OCI-LY7 (cell line): ENCODE measurements at regions not wholly inside any gene's neighbourhood (a gene's known extent, or its start where the extent isn't known, plus 50 kb on each side); places are given as distances from the start of the nearest gene placed in this dataset.

ENCODE experiments used
- BruUV-seq: library from RNA; stranded (reverse); fragments of 400-500 nt; replicated peaks from 2 replicates; lab custom pipeline; 2021; lab: Mats Ljungman, UMichigan
- CTCF ChIA-PET: fragments of 300-600 bp; sonication (Branson Sonifier 250); formaldehyde crosslinking; loops from one replicate; lab custom pipeline; 2022; ENCODE audit warnings: antibody characterized with exemption; ENCODE audit not compliant: unreplicated experiment; lab: Charles Lee
- POLR2A ChIA-PET: fragments of 300-600 bp; sonication (Branson Sonifier 250); formaldehyde crosslinking; loops from one replicate; lab custom pipeline; 2022; ENCODE audit warnings: antibody characterized with exemption; lab: Charles Lee
- DNase-seq: peaks from one replicate; pipeline ENCODE4 v3.0.0-alpha.2; 2015; ENCODE audit warnings: low spot score
- H2AFZ ChIP-seq: fragments of 200-600 bp; sonication (generic), shearing (Covaris generic); 2 replicates; pipeline ENCODE4 v1.6.1; 2014; ENCODE audit warnings: mild to moderate bottlenecking, antibody characterized with exemption, low read length, moderate library complexity
- H3K27ac ChIP-seq: fragments of 200-600 bp; sonication (generic); 2 replicates; pipeline ENCODE4 v1.5.1; 2014; ENCODE audit warnings: mixed run types, low read depth, mild to moderate bottlenecking, moderate library complexity, low read length, inconsistent platforms; ENCODE audit not compliant: poor library complexity, severe bottlenecking
- H3K36me3 ChIP-seq: fragments of 200-600 bp; sonication (generic); 2 replicates; pipeline ENCODE4 v1.6.1; 2014; ENCODE audit warnings: mild to moderate bottlenecking, antibody characterized with exemption, low read length, moderate library complexity, mixed read lengths; ENCODE audit not compliant: insufficient read depth
- H3K4me1 ChIP-seq: fragments of 200-600 bp; sonication (generic); 2 replicates; pipeline ENCODE4 v1.5.1; 2014; ENCODE audit warnings: mild to moderate bottlenecking, low read length; ENCODE audit not compliant: insufficient read depth, poor library complexity, severe bottlenecking
- H3K4me2 ChIP-seq: fragments of 200-600 bp; sonication (generic); 2 replicates; pipeline ENCODE4 v1.6.1; 2014; ENCODE audit warnings: mild to moderate bottlenecking, low read length
- H3K4me3 ChIP-seq: fragments of 200-600 bp; sonication (generic); 2 replicates; pipeline ENCODE4 v1.5.1; 2014; ENCODE audit warnings: mild to moderate bottlenecking, low read depth, low read length; ENCODE audit not compliant: poor library complexity, severe bottlenecking
- H3K79me2 ChIP-seq: fragments of 200-600 bp; sonication (generic); 2 replicates; pipeline ENCODE4 v1.6.1; 2016; ENCODE audit warnings: low read depth, mild to moderate bottlenecking, low read length, moderate library complexity, mixed read lengths; ENCODE audit not compliant: insufficient read depth
- H3K9me2 ChIP-seq: fragments of 200-600 bp; sonication (generic); 2 replicates; pipeline ENCODE4 v1.6.1; 2016; ENCODE audit warnings: mild to moderate bottlenecking, low read length, mixed read lengths; ENCODE audit not compliant: insufficient read depth
- H3K9me3 ChIP-seq: fragments of 200-600 bp; sonication (generic); 2 replicates; pipeline ENCODE4 v1.6.1; 2014; ENCODE audit warnings: mild to moderate bottlenecking, mixed run types, low read length, mixed read lengths
- H4K20me1 ChIP-seq: fragments of 200-600 bp; sonication (generic); 2 replicates; pipeline ENCODE4 v1.6.1; 2014; ENCODE audit warnings: mild to moderate bottlenecking, antibody characterized with exemption, low read length, moderate library complexity, mixed read lengths; ENCODE audit not compliant: insufficient read depth
- CTCF ChIP-seq: fragments of 200-600 bp; sonication (generic); conservative IDR thresholded peaks from 2 replicates; pipeline ENCODE4 v1.5.1; 2014; ENCODE audit warnings: mild to moderate bottlenecking, antibody characterized with exemption, low read length, moderate library complexity, mixed read lengths
- EZH2phosphoT487 ChIP-seq: fragments of 200-600 bp; sonication (generic); IDR thresholded peaks from 2 replicates; pipeline ENCODE4 v1.6.1; 2018; ENCODE audit warnings: low read depth, borderline replicate concordance, mild to moderate bottlenecking, mixed run types, antibody characterized with exemption, low read length, moderate library complexity, mixed read lengths
- intact Hi-C: fragments of 100-400 bp; cut with micrococcal nuclease; formaldehyde crosslinking; loops from one replicate; pipeline ENCODE4 v1.10.0; 2022; ENCODE audit not compliant: unreplicated experiment

- Histone ChIP-seq H3K36me3 (no peaks in the 10 kb centered on the region), H3K4me3 (no peak overlapping the region), H3K9me2 (no peaks in the 10 kb centered on the region), H4K20me1 (no peaks in the 10 kb centered on the region), H3K27ac (no peak overlapping the region), H3K4me1 (no peaks in the 10 kb centered on the region), H2AFZ (no peak overlapping the region), H3K4me2 (no peak overlapping the region), H3K79me2 (no peaks in the 10 kb centered on the region), H3K9me3 (no peaks in the 10 kb centered on the region)
- intact Hi-C loops = no loop called here
- ChIA-PET POLR2A (interaction anchor here (0.5 kb wide), 1 partner anchor 134 kb away, joined by 3 read pairs; no protein-coding TSS in a partner anchor), CTCF (no interaction called here)
- TF ChIP-seq EZH2phosphoT487 (no peak), CTCF (no peak)
- DNase-seq = no peak
- no TSS peak for BruUV-seq
These were observed 284.8 kb downstream of the BCL11A start for GRCh38 chr2:60268661-60269060.

- BruUV-seq = no TSS peak
- no peaks in the 10 kb centered on the region for H3K79me2 ChIP-seq
- no peak overlapping the region for H2AFZ ChIP-seq
- intact Hi-C loops = no loop called here
- no peak overlapping the region for H3K4me3 ChIP-seq
- H3K4me1 ChIP-seq = no peaks in the 10 kb centered on the region
- no peaks in the 10 kb centered on the region for H4K20me1 ChIP-seq
- no peak overlapping the region for H3K27ac ChIP-seq
- CTCF ChIA-PET = no interaction called here
- H3K9me3 ChIP-seq = no peaks in the 10 kb centered on the region
- no peaks in the 10 kb centered on the region for H3K9me2 ChIP-seq
- TF ChIP-seq CTCF = no peak
- no peak for TF ChIP-seq EZH2phosphoT487
- no peak overlapping the region for H3K4me2 ChIP-seq
- no peak for DNase-seq
- no peaks in the 10 kb centered on the region for H3K36me3 ChIP-seq
- POLR2A ChIA-PET = interaction anchor here (0.5 to 0.7 kb wide), 2 partner anchors 101 to 133 kb away, joined by 3 read pairs; no protein-coding TSS in a partner anchor
These were observed 285.4 kb downstream of the BCL11A start for GRCh38 chr2:60268032-60268431.

GRCh38 chr2:60267122-60267521 lies 286.3 kb downstream of the BCL11A start:
- H3K4me3 ChIP-seq = no peak overlapping the region
- H3K36me3 ChIP-seq = no peaks in the 10 kb centered on the region
- no peak for DNase-seq
- ChIA-PET CTCF (no interaction called here), POLR2A (interaction anchor here (0.7 to 1.4 kb wide), 3 partner anchors 11 to 59 kb away, joined by 3 to 4 read pairs (median 4); no protein-coding TSS in a partner anchor)
- TF ChIP-seq CTCF (no peak), EZH2phosphoT487 (no peak)
- no peaks in the 10 kb centered on the region for H4K20me1 ChIP-seq
- no peaks in the 10 kb centered on the region for H3K9me2 ChIP-seq
- intact Hi-C loops = no loop called here
- no peak overlapping the region for H3K4me2 ChIP-seq
- no peak overlapping the region for H3K27ac ChIP-seq
- no peaks in the 10 kb centered on the region for H3K4me1 ChIP-seq
- BruUV-seq = no TSS peak
- no peaks in the 10 kb centered on the region for H3K9me3 ChIP-seq
- H2AFZ ChIP-seq = no peak overlapping the region
- H3K79me2 ChIP-seq = no peaks in the 10 kb centered on the region
